ENCODE measurements at regions not wholly inside any gene's neighbourhood (a gene's known extent, or its start where the extent isn't known, plus 50 kb on each side); places are given as distances from the start of the nearest gene placed in this dataset.

DNA sequence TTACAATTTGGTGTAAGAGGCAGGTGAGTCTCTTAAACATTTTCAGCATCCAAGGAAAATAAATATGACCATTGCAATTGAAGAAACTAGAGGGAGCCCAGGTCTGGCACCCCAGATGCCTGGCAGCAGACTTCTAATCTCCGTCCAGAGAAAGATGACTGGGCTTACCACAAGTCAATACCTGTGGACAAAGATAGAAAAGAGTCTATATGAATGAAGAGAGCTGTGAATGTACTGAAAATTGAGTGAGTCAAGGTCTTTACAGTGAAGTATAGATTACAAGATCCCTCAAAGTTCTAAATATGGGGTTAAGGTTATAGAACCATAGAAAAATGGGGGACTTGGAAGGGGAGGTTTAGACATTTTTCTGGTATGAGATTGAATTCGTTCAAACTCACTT lies 827.4 kb upstream of the NR2F2 start (continued):
- TF ChIP-seq, protein P1, sequence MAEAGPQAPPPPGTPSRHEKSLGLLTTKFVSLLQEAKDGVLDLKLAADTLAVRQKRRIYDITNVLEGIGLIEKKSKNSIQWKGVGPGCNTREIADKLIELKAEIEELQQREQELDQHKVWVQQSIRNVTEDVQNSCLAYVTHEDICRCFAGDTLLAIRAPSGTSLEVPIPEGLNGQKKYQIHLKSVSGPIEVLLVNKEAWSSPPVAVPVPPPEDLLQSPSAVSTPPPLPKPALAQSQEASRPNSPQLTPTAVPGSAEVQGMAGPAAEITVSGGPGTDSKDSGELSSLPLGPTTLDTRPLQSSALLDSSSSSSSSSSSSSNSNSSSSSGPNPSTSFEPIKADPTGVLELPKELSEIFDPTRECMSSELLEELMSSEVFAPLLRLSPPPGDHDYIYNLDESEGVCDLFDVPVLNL (CRISPR knock-in tag; IDR thresholded peaks at IDR 0.05; ENCODE audit: borderline replicate concordance, low read depth) = no peak
- TF ChIP-seq TEAD4 (CRISPR knock-in tag; IDR thresholded peaks at IDR 0.05) (no peak), TP53 (CRISPR knock-in tag; IDR thresholded peaks at IDR 0.05) (no peak), GABPB1 (CRISPR knock-in tag; IDR thresholded peaks at IDR 0.05) (no peak)

DNA sequence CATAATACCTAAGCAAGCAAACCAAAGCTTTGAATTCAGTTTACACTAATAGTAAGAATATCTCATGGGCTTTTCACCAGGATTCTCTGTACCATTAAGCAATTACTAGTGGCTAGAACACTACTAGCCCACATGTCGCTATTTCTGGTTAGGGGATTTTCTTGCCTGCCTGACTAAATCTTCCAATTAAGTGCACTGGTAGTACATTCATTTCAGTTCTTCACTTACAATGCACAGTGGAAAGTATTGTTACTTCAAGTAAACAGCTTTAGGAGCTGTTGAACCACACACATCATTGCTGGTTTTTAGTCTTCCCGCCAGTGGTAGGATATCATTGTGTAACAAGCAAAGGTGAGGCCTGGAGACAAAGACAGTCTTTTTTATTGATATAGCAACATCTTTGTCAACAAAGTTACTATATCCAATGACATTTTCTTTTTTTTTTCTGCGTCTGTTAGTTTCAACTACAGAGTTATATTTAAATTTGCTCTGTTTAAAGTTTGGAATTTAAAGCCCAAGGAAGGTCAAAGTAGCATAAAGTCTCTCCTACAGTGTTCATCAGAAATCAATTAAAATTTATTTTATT lies 826.8 kb upstream of the NR2F2 start:
- ChIA-PET POLR2A (no interaction called here), CTCF (no interaction called here)
- Mint-ChIP-seq H3K9me3 (no peaks in the 10 kb centered on the region), H3K36me3 (no peaks in the 10 kb centered on the region), H3K4me3 (no peak overlapping the region), H3K4me1 (no peaks in the 10 kb centered on the region), H3K27ac (no peak overlapping the region), H3K27me3 (ENCODE audit: low read depth) (no peaks in the 10 kb centered on the region)
- TF ChIP-seq, protein P2, sequence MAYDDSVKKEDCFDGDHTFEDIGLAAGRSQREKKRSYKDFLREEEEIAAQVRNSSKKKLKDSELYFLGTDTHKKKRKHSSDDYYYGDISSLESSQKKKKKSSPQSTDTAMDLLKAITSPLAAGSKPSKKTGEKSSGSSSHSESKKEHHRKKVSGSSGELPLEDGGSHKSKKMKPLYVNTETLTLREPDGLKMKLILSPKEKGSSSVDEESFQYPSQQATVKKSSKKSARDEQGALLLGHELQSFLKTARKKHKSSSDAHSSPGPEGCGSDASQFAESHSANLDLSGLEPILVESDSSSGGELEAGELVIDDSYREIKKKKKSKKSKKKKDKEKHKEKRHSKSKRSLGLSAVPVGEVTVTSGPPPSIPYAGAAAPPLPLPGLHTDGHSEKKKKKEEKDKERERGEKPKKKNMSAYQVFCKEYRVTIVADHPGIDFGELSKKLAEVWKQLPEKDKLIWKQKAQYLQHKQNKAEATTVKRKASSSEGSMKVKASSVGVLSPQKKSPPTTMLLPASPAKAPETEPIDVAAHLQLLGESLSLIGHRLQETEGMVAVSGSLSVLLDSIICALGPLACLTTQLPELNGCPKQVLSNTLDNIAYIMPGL (CRISPR knock-in tag; IDR thresholded peaks at IDR 0.05) = no peak
- TF ChIP-seq, protein P3, sequence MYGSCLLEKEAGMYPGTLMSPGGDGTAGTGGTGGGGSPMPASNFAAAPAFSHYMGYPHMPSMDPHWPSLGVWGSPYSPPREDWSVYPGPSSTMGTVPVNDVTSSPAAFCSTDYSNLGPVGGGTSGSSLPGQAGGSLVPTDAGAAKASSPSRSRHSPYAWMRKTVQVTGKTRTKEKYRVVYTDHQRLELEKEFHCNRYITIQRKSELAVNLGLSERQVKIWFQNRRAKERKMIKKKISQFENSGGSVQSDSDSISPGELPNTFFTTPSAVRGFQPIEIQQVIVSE (CRISPR knock-in tag; IDR thresholded peaks at IDR 0.05; ENCODE audit: borderline replicate concordance) = no peak
- TF ChIP-seq NFYB (CRISPR knock-in tag; conservative IDR thresholded peaks at IDR 0.05; ENCODE audit: low read depth) (no peak), ETV6 (CRISPR knock-in tag; IDR thresholded peaks at IDR 0.05) (no peak)
- TF ChIP-seq, protein P4, sequence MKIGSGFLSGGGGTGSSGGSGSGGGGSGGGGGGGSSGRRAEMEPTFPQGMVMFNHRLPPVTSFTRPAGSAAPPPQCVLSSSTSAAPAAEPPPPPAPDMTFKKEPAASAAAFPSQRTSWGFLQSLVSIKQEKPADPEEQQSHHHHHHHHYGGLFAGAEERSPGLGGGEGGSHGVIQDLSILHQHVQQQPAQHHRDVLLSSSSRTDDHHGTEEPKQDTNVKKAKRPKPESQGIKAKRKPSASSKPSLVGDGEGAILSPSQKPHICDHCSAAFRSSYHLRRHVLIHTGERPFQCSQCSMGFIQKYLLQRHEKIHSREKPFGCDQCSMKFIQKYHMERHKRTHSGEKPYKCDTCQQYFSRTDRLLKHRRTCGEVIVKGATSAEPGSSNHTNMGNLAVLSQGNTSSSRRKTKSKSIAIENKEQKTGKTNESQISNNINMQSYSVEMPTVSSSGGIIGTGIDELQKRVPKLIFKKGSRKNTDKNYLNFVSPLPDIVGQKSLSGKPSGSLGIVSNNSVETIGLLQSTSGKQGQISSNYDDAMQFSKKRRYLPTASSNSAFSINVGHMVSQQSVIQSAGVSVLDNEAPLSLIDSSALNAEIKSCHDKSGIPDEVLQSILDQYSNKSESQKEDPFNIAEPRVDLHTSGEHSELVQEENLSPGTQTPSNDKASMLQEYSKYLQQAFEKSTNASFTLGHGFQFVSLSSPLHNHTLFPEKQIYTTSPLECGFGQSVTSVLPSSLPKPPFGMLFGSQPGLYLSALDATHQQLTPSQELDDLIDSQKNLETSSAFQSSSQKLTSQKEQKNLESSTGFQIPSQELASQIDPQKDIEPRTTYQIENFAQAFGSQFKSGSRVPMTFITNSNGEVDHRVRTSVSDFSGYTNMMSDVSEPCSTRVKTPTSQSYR (CRISPR knock-in tag; IDR thresholded peaks at IDR 0.05) = no peak
- ATAC-seq (no peak), DNase-seq (ENCODE audit: low spot score) (no peak)

DNA sequence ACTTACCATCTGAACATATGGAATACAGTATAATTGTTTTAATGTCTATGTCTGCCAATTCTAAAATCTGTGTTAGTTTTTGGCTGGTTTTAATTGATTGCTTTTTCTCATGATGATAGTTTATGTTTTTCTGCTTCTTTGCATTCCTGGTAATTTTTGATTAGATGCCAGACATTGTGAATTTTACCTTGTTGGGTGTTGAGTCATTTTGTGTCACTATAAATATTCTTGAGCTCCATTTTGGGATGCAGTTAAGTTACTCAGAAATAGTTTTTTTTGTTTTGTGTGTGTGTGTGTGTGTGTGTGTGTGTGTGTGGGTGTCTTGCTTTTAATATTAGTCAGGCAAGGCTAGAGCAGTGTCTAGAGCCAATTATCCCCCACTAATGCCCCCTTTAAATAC lies 818.8 kb upstream of the NR2F2 start:
- H3K36me3 Mint-ChIP-seq = no peaks in the 10 kb centered on the region
- ATAC-seq (no peak), DNase-seq (ENCODE audit: low spot score) (no peak)
- no peaks in the 10 kb centered on the region for H3K4me1 Mint-ChIP-seq
- peaks cover 6% of the 10 kb centered on the region; the same call in 1 of the 2 replicates for H3K9me3 Mint-ChIP-seq
- ChIA-PET POLR2A (no interaction called here), CTCF (interaction anchor here (0.6 kb wide), 1 partner anchor 936 kb away, joined by 3 read pairs; no protein-coding TSS in a partner anchor)
- H3K27ac Mint-ChIP-seq = no peak overlapping the region
- no peaks in the 10 kb centered on the region; the same call in 1 of the 2 replicates for H3K27me3 Mint-ChIP-seq (ENCODE audit: low read depth)
- TF ChIP-seq GTF2I (CRISPR knock-in tag; conservative IDR thresholded peaks at IDR 0.05) (no peak), NFE2L1 (CRISPR knock-in tag; IDR thresholded peaks at IDR 0.05) (no peak), JUN (CRISPR knock-in tag; IDR thresholded peaks at IDR 0.05) (no peak), CREM (CRISPR knock-in tag; IDR thresholded peaks at IDR 0.05) (no peak)
- TF ChIP-seq, protein P5, sequence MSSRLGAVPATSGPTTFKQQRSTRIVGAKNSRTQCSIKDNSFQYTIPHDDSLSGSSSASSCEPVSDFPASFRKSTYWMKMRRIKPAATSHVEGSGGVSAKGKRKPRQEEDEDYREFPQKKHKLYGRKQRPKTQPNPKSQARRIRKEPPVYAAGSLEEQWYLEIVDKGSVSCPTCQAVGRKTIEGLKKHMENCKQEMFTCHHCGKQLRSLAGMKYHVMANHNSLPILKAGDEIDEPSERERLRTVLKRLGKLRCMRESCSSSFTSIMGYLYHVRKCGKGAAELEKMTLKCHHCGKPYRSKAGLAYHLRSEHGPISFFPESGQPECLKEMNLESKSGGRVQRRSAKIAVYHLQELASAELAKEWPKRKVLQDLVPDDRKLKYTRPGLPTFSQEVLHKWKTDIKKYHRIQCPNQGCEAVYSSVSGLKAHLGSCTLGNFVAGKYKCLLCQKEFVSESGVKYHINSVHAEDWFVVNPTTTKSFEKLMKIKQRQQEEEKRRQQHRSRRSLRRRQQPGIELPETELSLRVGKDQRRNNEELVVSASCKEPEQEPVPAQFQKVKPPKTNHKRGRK (CRISPR knock-in tag; IDR thresholded peaks at IDR 0.05; ENCODE audit: borderline replicate concordance) = no peak
- no peak overlapping the region for H3K4me3 Mint-ChIP-seq
